Jurkat, Clone E6-1 (cell line): ENCODE measurements at regions not wholly inside any gene's neighbourhood (a gene's known extent, or its start where the extent isn't known, plus 50 kb on each side); places are given as distances from the start of the nearest gene placed in this dataset.
"Not testable (repeated sequence)": the region's sequence is repeated elsewhere in the genome, so short reads cannot be mapped to it uniquely, and the experiment has no call there.

Experiments
- DNase-seq: peaks from one replicate; pipeline ENCODE4 v3.0.0-alpha.2; 2011; ENCODE audit warnings: low read depth, low spot score
- H3K4me3 ChIP-seq: 2 replicates; pipeline ENCODE4 v1.5.1; 2011; ENCODE audit warnings: mild to moderate bottlenecking, low read length, control low read depth, moderate library complexity

- no peak for DNase-seq
- no peak overlapping the region for H3K4me3 ChIP-seq
These were observed 329.4 kb upstream of the AGA start for GRCh38 chr4:177771645-177772044.

GRCh38 chr4:177778623-177779022 lies 336.4 kb upstream of the AGA start:
- no peak for DNase-seq
- H3K4me3 ChIP-seq = no peak overlapping the region

GRCh38 chr4:177785000-177785399 lies 342.8 kb upstream of the AGA start:
- H3K4me3 ChIP-seq = no peak overlapping the region
- DNase-seq = no peak

- DNase-seq = no peak
- no peak overlapping the region for H3K4me3 ChIP-seq
These were observed 347.4 kb upstream of the AGA start for GRCh38 chr4:177789610-177790009.

- DNase-seq = no peak
- no peak overlapping the region for H3K4me3 ChIP-seq
These were observed 349.0 kb upstream of the AGA start for GRCh38 chr4:177791188-177791587.

GRCh38 chr4:177796841-177797240 lies 354.6 kb upstream of the AGA start:
- no peak for DNase-seq
- no peak overlapping the region for H3K4me3 ChIP-seq

GRCh38 chr4:177798161-177798560 lies 355.9 kb upstream of the AGA start:
- no peak overlapping the region for H3K4me3 ChIP-seq
- no peak for DNase-seq

- no peak for DNase-seq
- H3K4me3 ChIP-seq = no peak overlapping the region
These were observed 359.9 kb upstream of the AGA start for GRCh38 chr4:177802162-177802561.

GRCh38 chr4:177802661-177803060 lies 360.4 kb upstream of the AGA start:
- no peak for DNase-seq

GRCh38 chr4:177803151-177803550 lies 360.9 kb upstream of the AGA start:
- DNase-seq = no peak
- H3K4me3 ChIP-seq = no peak overlapping the region

More at GRCh38 chr4:177802661-177803060, 360.4 kb upstream of the AGA start:
- H3K4me3 ChIP-seq = no peak overlapping the region

- no peak for DNase-seq
- H3K4me3 ChIP-seq = no peak overlapping the region
These were observed 367.6 kb upstream of the AGA start for GRCh38 chr4:177809791-177810190.

- no peak overlapping the region for H3K4me3 ChIP-seq
- no peak for DNase-seq
These were observed 368.0 kb upstream of the AGA start for GRCh38 chr4:177810220-177810619.

GRCh38 chr4:177818392-177818791 lies 376.2 kb upstream of the AGA start:
- not testable (repeated sequence) for DNase-seq, H3K4me3 ChIP-seq

GRCh38 chr4:177826973-177827372 lies 384.7 kb upstream of the AGA start:
- H3K4me3 ChIP-seq = no peak overlapping the region
- no peak for DNase-seq

- no peak for DNase-seq
- H3K4me3 ChIP-seq = no peak overlapping the region
These were observed 399.0 kb upstream of the AGA start for GRCh38 chr4:177841258-177841657.

- H3K4me3 ChIP-seq = no peak overlapping the region
- no peak for DNase-seq
These were observed 411.0 kb upstream of the AGA start for GRCh38 chr4:177853229-177853628.

- no peak overlapping the region for H3K4me3 ChIP-seq
- no peak for DNase-seq
These were observed 413.4 kb upstream of the AGA start for GRCh38 chr4:177855507-177856197.

- no peak for DNase-seq
- no peak overlapping the region for H3K4me3 ChIP-seq
These were observed 417.9 kb upstream of the AGA start for GRCh38 chr4:177860171-177860570.

GRCh38 chr4:177861551-177862094 lies 419.4 kb upstream of the AGA start:
- H3K4me3 ChIP-seq = no peak overlapping the region
- DNase-seq = no peak

GRCh38 chr4:177862541-177863176 lies 420.4 kb upstream of the AGA start:
- no peak for DNase-seq
- H3K4me3 ChIP-seq = no peak overlapping the region

GRCh38 chr4:177879851-177880250 lies 437.6 kb upstream of the AGA start:
- DNase-seq = peak; percentile 7
- no peak overlapping the region for H3K4me3 ChIP-seq
